ENCODE measurements at regions not wholly inside any gene's neighbourhood (a gene's known extent, or its start where the extent isn't known, plus 50 kb on each side); places are given as distances from the start of the nearest gene placed in this dataset.
A peak's percentile ranks its signal among the peaks of the same experiment; 100 is the strongest.

DNA sequence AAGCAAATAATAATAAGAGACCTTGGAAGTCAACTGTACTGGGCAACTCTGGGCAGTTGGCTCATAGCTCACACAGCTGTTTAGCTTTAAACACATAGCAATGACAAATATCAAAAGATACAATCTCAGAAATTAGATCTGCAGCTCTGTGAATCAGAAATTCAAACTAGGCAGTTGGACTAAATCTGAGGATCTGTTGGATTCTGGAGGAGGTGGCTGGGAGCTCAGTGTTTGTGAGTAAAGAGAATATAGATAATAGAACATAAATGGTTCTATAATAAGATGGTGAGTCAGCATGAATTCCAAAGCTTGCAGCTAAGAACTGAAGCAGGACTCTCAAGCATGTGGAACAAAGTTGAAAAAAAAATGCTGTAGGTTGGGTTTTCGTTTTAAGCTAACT is 1949.4 kb upstream of the SEL1L start:
- ChIA-PET CTCF (interaction anchor here (1.2 to 1.5 kb wide), 2 partner anchors 15 to 182 kb away, joined by 3 to 6 read pairs; no protein-coding TSS in a partner anchor), POLR2A (interaction anchor here (0.8 kb wide), 1 partner anchor 11 kb away, joined by 3 read pairs; no protein-coding TSS in a partner anchor)
- Histone ChIP-seq H3K27ac (ENCODE audit: low read depth, low read length) (no peak overlapping the region), H3K9me3 (ENCODE audit: control insufficient read depth, insufficient read depth, low read length) (no peaks in the 10 kb centered on the region), H3K4me3 (ENCODE audit: low read depth, low read length) (no peak overlapping the region), H3K27me3 (ENCODE audit: control insufficient read depth, insufficient read depth, low read length) (no peaks in the 10 kb centered on the region)
- DNase-seq (ENCODE audit: low read depth, low spot score): peak; percentile 11
- TF ChIP-seq, protein P1, sequence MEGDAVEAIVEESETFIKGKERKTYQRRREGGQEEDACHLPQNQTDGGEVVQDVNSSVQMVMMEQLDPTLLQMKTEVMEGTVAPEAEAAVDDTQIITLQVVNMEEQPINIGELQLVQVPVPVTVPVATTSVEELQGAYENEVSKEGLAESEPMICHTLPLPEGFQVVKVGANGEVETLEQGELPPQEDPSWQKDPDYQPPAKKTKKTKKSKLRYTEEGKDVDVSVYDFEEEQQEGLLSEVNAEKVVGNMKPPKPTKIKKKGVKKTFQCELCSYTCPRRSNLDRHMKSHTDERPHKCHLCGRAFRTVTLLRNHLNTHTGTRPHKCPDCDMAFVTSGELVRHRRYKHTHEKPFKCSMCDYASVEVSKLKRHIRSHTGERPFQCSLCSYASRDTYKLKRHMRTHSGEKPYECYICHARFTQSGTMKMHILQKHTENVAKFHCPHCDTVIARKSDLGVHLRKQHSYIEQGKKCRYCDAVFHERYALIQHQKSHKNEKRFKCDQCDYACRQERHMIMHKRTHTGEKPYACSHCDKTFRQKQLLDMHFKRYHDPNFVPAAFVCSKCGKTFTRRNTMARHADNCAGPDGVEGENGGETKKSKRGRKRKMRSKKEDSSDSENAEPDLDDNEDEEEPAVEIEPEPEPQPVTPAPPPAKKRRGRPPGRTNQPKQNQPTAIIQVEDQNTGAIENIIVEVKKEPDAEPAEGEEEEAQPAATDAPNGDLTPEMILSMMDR (IDR thresholded peaks at IDR 0.05; ENCODE audit: low read depth, low read length): no peak

DNA sequence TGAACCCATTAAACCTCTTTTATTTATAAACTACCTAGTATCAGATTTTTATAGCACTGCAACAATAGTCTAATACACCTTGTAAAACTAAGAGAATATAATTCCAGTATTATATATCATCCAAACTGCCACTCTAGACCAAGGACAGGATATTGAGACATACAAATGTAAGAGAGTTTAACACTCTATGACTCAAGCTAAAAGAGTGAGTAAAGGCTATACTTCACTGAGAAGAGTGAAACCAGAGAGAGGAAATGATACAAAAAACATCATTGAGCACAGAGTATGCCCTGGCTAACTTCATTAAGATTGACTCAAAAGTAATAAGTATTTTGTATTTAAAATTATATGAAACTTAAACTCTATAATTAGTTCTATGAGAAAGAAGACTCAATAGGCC is 1951.9 kb upstream of the SEL1L start:
- Histone ChIP-seq H3K9me3 (ENCODE audit: control insufficient read depth, insufficient read depth, low read length) (no peaks in the 10 kb centered on the region), H3K27ac (ENCODE audit: low read depth, low read length) (no peak overlapping the region), H3K4me3 (ENCODE audit: low read depth, low read length) (no peak overlapping the region), H3K27me3 (ENCODE audit: control insufficient read depth, insufficient read depth, low read length) (no peaks in the 10 kb centered on the region)
- DNase-seq (ENCODE audit: low read depth, low spot score): no peak
- POLR2A ChIA-PET: interaction anchor here (0.7 kb wide), 1 partner anchor 26 kb away, joined by 3 read pairs; no protein-coding TSS in a partner anchor
- CTCF ChIA-PET: interaction anchor here (0.5 kb wide), 1 partner anchor 9 kb away, joined by 3 read pairs; no protein-coding TSS in a partner anchor
- TF ChIP-seq, protein P1 (IDR thresholded peaks at IDR 0.05; ENCODE audit: low read depth, low read length): no peak

DNA sequence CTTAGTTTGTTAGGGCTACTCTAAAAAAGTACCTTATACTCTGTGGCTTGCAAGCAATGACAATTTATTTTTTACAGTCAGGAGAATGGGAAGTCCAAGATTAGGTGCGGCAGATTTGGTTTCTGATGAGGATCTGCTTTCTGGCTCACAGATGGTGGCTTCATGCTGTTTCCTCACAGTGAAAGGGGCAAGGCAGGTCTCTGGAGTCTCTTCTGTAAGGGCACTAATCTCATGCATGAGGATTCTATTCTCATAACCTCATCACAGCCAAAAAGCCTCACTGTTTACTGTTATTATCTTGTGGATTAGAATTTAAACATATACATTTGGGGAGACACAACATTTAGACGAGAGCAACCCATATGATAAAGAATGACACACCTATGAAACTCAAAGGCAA is 1957.4 kb upstream of the SEL1L start:
- H3K27ac ChIP-seq (ENCODE audit: low read depth, low read length): no peak overlapping the region
- POLR2A ChIA-PET: no interaction called here
- TF ChIP-seq, protein P1 (IDR thresholded peaks at IDR 0.05; ENCODE audit: low read depth, low read length): no peak
- H3K9me3 ChIP-seq (ENCODE audit: control insufficient read depth, insufficient read depth, low read length): no peaks in the 10 kb centered on the region
- H3K27me3 ChIP-seq (ENCODE audit: control insufficient read depth, insufficient read depth, low read length): no peaks in the 10 kb centered on the region
- DNase-seq (ENCODE audit: low read depth, low spot score): no peak
- CTCF ChIA-PET: no interaction called here
- no peak overlapping the region for H3K4me3 ChIP-seq (ENCODE audit: low read depth, low read length)

DNA sequence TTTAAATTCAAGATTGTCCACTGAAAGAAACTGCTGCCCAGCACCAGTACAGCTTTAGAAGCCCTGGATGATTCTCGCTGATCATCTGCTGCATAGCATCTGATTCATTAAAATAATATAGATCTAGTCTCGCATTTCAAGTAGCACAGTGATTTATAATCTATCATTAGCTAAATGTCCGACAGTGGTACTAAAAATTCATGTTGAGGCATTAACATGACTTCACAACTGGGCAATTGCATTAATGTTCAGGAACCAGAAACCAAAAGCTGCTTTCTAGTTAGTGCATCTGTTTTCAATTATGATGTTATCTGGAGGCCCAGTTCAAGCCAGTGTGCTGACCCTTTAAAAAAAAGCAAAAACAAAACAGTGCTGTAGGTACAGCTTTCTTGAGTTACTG is 1987.2 kb upstream of the SEL1L start:
- TF ChIP-seq, protein P1 (IDR thresholded peaks at IDR 0.05; ENCODE audit: low read depth, low read length): no peak
- no peaks in the 10 kb centered on the region for H3K9me3 ChIP-seq (ENCODE audit: control insufficient read depth, insufficient read depth, low read length)
- ChIA-PET CTCF (no interaction called here), POLR2A (interaction anchor here (1.1 kb wide), 1 partner anchor 27 kb away, joined by 3 read pairs; no protein-coding TSS in a partner anchor)
- H3K4me3 ChIP-seq (ENCODE audit: low read depth, low read length): no peak overlapping the region
- H3K27ac ChIP-seq (ENCODE audit: low read depth, low read length): peak overlapping the region; percentile 40
- H3K27me3 ChIP-seq (ENCODE audit: control insufficient read depth, insufficient read depth, low read length): no peaks in the 10 kb centered on the region
- peak; percentile 32 for DNase-seq (ENCODE audit: low read depth, low spot score)

DNA sequence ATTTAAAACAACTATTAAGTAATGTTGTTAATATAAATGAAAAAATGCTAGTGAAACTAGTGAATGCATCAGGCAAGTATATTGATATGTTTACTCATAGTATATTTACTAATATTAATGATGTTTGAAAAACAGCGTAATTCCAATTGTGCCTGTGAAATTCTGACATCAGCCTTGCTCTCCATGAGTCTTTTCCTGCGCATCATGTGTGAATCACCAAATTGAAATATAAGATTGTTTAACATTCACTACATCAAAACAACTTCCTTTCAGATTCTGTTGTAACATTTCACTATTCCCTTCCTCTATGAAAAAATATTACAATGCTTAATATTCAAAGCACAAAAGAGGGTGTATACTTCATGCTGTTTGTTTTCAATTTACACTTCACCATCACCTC is 1995.9 kb upstream of the SEL1L start:
- Histone ChIP-seq H3K27me3 (ENCODE audit: control insufficient read depth, insufficient read depth, low read length) (no peaks in the 10 kb centered on the region), H3K27ac (ENCODE audit: low read depth, low read length) (no peak overlapping the region), H3K4me3 (ENCODE audit: low read depth, low read length) (no peak overlapping the region), H3K9me3 (ENCODE audit: control insufficient read depth, insufficient read depth, low read length) (no peaks in the 10 kb centered on the region)
- ChIA-PET POLR2A (no interaction called here), CTCF (no interaction called here)
- DNase-seq (ENCODE audit: low read depth, low spot score): no peak
- TF ChIP-seq, protein P1 (IDR thresholded peaks at IDR 0.05; ENCODE audit: low read depth, low read length): no peak
